ENCODE measurements at regions not wholly inside any gene's neighbourhood (a gene's known extent, or its start where the extent isn't known, plus 50 kb on each side); places are given as distances from the start of the nearest gene placed in this dataset.
A peak's percentile ranks its signal among the peaks of the same experiment; 100 is the strongest.
"Not testable (repeated sequence)": the region's sequence is repeated elsewhere in the genome, so short reads cannot be mapped to it uniquely, and the experiment has no call there.

DNA sequence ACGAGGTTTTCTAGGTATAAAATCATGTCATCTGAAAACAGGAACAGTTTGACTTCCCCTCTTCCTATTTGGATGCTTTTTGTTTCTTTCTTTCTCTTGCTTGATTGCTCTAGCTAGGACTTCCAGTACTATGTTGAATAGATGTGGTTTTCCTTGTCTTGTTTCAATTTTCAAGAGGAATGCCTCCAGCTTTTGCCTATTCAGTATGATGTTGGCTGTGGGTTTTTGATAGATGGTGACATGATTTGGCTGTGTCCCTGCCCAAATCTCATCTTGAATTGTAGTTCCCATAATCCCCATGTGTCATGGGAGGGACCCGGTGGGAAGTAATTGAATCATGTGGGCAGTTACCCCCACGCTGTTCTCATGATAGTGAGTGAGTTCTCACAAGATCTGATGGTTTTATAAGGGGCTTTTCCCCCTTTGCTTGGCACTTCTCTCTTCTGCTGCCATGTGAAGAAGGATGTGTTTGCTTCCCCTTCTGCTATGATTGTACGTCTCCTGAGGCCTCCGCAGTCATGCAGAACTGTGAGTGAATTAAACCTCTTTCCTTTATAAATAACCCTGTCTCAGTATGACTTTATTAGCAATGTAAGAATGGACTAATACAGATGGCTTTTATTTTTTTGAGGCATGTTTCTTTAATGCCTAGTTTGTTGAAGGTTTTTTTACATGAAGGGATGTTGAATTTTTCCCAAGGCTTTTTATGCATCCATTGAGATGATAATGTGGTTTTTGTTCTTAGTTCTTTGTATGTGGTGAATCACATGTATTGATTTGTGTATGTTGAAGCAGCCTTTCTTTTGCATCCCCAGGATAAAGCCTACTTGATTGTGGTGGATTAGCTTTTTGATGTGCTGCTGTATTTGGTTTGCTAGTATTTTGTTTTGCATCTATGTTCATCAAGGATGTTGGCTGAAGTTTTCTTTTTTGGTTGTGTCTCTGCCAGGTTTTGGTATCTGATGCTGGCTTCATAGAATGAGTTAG lies 239.1 kb downstream of the THBS2 start:
- no peak for DNase-seq (ENCODE audit: low spot score)

DNA sequence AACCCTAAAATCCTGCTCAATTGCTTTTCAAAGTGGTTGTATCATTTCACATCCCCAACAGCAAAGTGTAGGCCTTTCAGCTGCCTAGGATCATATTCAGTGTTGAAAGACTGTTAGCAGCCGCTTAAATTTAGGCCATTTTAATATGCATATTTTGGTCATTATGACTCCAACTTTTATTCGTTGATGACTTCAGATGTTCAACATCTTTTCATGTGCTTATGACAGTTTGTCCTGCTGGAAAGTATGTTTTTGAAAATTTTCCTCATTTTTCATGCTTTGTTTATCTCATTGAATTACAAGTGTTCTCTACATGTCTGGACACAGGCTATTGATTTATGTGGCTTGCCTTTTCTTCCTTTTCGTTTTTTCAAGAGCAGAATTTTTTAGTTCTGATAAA lies 244.0 kb downstream of the THBS2 start:
- DNase-seq (ENCODE audit: low spot score), result no peak

DNA sequence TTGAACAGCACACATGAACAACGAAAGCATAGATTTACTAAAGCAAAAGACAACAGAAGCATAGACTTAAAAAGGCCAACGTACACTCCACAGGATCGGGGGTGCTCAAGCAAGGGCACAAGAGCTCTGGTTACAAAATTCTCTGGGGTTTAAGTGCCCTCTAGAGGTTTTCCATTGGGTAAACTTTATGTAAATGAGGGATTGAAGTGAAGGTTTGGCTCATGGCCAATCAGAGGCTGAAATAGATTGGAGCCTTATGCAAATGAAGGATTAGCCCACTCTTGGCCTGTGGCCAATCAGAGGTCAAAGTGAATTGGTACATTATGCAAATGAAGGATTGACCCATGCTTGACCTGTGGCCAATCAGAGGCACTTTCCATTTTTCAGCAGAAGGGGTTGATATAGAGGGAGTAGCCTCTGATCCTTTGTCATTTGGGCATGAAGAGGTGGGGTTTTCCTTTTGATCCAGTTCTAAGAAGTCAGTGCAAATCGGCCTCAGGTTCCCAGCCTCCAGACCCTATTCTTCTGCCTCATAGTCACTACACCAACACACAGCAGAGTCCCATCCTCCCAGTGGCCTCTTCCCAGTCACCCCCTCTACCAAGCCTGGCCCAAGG lies 244.9 kb downstream of the THBS2 start:
- DNase-seq (ENCODE audit: low spot score), result peak; percentile 47

DNA sequence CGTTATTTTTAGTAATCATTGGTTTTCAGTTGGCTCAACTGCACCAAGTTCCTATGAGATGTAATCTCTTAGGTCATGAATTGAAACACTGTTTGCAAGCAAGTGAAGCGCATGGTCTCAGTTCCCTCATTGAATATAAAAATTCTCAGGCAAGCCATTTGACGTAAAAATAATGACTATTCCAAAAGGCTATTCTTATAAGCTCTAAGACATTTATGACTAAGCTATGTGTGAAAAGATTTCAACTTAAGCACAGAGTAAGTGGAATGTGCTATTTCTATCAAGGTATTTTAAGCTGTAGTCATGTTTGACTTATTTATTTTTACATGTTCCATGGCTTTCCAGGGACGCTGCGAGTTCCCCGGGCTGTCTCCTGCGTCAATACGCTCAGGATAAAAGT lies 248.5 kb downstream of the THBS2 start:
- no peak for DNase-seq (ENCODE audit: low spot score)

DNA sequence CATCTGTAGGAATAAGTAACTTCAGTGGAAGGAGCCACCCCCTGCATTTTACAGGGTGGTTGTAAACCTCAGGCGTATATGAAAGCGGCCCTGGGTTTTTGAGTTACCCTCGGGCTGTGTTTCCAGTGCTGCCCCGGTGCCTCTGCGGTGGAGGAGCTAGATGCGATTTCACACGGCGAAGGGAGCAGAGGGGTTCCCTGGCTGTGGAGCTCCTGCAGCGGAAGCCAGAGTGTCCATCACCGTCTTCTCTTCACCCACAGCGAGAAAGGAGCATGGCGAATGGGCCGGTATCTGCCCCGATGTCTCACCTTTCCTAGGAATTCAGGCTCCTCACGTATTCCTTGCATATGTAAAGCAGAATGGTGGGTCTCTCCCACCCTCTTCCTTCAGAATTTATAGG lies 253.6 kb downstream of the THBS2 start:
- no peak for DNase-seq (ENCODE audit: low spot score)

DNA sequence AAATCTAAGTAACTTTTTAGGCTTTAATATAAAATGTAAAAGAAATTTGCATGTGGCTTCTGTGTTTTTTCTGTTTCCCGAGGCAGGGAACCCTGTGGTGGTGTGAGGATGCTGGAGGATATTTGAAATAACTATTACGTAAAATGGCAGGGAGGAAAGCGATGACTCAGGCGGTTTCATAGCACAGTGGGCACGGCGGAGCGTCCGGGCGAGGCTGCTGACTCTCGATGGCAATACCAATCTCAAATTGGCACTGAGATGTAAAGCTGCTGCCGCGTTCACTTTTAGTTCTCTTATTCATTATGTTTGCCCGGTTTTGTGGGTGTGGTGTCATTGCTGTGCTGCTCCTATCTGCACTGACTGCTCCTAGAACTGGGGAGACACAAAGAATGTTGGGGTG lies 254.3 kb downstream of the THBS2 start:
- no peak for DNase-seq (ENCODE audit: low spot score)

DNA sequence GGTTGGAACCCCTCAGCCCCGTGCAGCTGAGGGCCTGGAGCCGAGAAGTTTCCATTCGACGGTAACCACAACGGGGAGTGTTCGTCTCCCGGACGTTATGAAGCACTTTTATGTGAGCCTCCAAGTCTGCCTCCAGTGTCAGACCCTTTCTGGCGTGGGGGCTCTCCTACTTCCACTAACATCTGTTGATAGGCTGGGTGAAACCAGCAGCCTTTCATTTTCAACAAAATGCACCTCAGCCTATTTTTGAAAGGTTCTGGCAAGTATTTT lies 257.4 kb downstream of the THBS2 start:
- DNase-seq (ENCODE audit: low spot score), result no peak

DNA sequence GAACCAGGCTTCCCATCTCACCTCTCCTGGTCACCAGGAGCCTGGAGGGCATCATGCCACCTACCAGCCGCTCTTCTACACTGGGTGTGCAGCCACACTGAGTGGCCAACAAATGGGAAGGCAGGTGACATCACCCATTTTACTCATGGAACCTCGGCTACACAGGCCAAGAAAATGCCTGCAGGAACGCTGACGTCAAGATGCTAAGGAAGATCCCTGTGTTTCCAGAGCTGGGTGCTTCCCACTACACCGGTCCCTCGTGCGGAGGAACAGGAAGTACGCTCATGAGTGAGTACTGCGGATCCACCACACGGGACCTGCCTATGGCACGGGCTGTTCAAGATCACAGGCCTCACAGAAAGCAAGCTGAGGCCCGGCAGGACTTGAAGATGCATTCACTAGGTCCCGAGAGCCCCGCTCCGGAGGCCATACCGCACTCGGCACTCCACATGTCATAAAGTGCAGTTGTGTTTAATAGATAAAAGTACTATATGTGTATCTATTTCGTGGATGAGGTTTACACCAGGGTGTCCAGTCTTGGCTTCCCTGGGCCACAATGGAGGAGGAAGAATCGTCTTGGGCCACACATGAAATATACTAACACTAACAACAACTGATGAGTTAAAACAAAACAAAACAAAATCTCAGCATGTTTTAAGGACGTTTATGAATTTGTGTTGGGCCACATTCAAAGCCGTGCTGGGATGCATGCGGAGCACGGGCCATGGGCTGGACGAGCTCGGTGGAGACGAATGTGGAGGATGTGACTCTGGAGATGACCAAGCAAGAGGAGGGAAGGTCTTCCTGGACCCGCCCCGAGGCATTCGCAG lies 257.9 kb downstream of the THBS2 start:
- no peak for DNase-seq (ENCODE audit: low spot score)

DNA sequence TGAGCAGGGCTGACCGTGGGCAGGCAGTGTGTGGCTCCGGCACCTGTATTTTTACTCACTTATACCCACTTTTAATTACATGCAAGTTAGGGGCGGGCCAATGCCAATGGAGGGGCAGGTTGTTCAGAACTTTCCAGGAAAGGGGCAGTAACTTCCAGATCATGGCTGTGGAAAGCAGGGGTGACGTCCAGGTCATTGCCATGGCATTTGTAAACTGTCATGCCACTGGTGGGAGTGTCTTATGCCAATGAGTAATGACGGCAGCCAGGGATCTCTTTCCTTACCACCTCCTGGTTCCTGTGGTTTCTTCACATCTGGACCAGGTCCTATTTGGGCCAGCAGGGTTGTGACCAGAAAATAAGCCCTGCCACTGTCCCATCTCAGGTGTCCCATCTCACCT lies 258.7 kb downstream of the THBS2 start:
- DNase-seq (ENCODE audit: low spot score), result no peak

DNA sequence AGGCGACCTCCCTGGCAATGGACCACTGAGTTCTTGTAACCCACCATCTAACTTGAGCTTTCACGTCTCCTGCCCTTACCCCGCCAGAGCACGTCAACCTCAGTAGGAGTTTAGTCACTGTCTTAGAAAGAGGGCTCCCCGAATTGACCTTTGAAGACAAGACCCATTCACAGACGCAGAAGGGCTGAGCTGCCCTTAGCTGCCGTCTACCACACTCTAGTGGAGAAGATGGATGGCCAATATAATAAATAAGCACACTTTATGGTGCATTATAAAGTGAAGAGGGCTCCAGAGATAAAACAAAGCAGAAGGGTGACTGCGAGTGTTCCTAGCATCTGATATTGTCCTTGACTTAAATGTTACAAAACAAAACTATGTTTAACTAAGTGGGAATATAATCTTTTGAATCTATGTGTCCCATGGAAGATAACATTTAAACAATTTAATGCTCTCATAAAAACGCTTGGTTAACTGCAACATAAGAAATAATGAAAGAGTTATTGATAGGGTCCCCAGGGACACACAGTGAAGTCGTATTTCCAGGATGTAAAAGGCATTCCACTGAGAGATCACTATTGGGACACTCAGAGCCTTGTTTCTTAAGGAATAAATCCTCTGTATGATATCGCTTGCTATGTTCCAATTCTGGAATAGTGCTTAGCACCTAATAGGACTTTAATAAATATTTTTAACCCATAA lies 261.1 kb downstream of the THBS2 start:
- no peak for DNase-seq (ENCODE audit: low spot score)

DNA sequence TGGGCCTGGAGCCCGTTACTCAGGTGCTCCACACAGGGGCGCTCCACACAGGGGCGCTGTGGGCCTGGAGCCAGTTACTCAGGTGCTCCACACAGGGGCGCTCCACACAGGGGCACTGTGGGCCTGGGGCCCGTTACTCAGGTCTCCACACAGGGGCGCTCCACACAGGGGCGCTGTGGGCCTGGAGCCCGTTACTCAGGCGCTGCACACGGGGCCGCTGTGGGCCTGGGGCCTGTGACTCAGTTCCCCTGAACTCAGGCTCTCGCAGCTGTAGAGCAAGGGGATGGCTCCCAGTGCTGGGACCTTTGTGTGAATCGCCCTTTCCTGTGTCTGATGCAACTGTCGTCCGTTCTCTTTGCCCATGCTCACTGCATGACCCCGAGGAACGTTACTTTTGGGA lies 262.0 kb downstream of the THBS2 start:
- not testable (repeated sequence) for DNase-seq (ENCODE audit: low spot score)

DNA sequence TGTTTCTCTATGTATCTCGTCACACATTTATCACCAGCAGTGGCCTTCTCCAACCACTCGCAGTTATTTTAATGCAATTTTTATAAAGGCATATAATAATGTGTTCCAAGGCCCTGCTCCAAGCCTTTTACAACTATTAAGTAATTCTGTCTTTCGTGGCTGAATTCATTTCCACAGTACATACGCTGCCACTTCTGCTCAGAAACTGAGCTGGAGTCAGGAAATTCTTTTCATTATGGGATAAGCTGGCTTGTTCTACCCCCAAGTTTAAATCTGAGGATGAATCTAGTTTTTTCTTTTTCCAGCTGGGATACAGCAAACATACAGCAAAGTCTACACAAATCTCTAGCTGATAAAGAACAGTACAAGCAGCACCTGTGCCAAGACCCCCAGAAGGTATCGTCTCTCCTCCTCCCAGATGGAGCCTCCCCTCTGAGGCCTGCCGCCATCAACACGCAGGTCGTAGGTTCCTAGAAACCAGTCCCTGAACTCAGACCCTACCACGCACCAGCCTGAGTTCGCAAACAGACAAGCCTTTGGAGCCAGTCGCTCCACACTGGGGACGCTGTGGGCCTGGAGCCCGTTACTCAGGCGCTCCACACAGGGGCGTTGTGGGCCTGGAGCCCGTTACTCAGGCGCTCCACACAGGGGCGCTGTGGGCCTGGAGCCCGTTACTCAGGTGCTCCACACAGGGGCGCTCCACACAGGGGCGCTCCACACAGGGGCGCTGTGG lies 263.5 kb downstream of the THBS2 start:
- DNase-seq (ENCODE audit: low spot score), result no peak

DNA sequence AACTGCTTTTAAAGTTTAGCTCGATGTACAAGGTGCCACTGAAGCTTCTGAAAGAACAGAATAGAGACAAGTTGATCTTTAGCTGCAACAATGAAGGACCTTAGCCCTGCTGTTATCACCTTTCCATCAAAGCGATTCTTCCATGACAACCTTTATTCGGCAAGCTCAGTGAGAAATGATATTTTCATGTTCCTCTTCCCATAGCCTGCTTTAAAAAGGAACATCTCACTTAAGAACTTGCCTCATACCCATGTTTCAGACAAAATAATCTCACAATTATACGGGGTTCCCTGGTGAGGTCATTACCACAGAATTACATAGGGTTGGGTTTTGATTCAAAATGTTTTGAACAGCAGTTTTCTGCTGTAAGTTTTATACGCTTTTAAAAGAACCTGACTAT lies 264.2 kb downstream of the THBS2 start:
- DNase-seq (ENCODE audit: low spot score), result no peak

DNA sequence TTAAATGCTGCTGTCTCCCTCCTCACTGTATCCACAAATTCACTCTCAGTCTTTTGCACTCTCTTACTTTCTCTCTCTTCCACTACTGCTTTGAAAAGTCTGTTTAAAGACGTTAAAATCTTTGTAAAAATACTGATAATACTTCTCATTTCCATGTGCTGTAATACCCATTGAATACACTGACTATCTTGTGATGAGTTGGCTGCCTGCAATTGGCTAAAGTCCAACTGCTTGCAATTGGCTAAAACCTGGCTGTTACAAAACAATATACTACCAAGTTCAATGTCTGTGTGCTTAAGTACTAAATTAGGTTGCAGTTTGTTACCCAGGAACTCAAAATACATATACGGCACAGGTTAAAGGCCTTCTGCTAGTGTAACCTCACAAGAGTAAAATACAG lies 264.8 kb downstream of the THBS2 start:
- DNase-seq (ENCODE audit: low spot score), result peak; percentile 9

DNA sequence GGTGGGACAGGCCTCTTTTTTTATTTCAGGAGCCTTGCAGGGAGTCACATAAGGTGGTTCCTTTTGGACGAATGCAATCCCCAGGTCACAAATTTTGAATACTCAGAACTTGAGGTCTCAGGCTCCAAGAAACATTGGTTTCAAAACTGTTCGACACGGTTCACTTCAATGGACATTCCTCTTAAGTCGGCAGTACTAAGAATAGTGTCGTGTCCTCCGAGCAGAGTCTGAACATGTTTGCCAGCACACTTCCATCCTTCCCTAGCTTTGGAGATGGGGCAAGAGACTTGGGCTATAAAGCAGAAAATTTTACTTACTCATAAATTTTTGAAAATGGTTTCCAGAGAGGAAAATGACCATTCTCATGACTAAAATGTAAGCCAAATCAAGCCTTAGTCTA lies 265.4 kb downstream of the THBS2 start:
- DNase-seq (ENCODE audit: low spot score), result no peak

DNA sequence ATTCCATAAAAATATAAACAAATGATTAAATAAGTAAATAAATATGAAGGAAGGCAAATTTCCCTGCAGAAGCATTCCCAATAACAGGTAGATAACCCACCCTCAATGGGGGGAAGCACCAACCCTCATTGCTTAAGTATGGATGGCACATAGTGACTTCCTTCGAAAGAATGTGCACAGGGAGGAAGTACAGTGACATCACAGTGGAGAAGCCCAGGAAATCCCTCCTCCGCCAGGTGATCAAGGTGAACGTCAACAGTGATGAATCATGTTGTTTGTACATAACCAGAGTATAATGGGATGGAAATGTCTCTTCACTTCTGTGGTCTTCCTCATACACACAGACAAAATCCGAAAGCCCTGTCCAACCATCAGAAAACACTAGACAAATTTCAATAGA lies 267.9 kb downstream of the THBS2 start:
- no peak for DNase-seq (ENCODE audit: low spot score)

DNA sequence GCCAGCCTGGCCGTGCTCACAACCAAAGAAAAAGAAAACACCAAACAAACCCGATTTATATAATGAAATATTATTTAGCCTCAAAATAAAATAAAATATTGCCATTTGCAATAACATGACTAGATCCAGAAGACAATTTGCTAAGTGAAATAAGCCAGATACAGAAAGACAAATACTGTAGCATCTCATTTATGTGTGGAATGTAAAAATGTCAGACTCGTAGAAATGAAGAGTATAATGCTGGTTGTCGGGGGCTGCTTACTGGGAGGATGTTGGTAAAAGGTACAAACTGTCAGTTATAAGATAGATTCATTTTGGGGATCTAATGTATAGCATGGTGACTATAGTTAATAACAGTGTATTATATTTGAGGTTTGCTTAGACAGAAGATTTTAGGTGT lies 269.7 kb downstream of the THBS2 start:
- DNase-seq (ENCODE audit: low spot score), result no peak

DNA sequence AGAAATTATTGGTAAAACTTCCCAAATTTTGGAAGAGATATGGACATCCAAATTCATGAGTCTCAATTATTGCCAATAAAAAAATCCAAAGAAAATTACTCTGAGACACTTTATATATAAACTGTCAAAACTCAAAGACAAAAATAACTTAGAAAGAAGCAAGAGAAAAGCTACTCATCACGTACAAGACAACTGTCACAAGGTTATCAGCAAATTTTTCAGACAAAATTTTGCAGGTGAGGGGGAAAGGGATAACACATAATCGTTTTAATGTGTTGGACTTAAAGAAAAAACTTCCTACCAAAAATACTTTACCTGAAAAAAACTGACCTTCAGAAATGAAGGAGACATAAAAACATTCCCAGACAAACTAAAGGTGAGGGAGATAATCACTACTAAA lies 272.5 kb downstream of the THBS2 start:
- DNase-seq (ENCODE audit: low spot score), result no peak

DNA sequence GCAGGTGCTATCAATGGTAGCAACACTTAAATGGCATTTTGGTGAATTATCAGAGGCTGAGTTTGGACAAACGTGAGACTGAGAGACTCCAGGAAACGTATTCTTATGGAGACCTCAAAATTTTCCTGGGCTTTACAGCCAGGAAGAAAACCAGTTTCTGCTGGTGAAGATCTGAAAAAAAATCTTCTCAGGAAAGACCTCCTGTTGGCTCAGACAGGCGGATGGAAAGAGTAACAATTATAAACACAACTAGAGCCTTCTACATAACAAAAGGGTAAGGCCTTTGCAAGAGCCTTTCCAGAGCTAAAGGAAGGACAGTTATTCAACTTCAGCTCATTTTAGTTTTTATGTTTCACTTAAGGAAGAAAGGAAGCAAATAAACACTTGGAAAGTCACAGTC lies 274.4 kb downstream of the THBS2 start:
- no peak for DNase-seq (ENCODE audit: low spot score)

DNA sequence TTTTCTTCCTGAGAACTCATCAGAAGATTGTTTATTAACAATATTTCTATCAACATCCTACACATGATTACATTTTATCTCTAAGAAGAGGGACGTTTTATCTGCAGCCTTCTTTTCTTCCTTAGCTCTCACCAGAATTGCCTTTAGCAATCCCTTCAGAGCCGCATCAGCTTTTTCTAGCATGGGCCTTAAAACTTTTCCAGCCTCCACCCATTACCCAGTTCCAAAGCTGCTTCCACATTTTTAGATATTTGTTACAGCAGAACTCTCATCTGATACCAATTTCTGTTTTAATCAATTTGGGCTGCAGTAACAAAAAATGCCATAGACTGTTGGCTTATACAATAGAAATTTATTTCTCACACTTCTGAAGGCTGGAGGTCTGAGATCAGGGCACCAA lies 281.5 kb downstream of the THBS2 start:
- no peak for DNase-seq (ENCODE audit: low spot score)

DNA sequence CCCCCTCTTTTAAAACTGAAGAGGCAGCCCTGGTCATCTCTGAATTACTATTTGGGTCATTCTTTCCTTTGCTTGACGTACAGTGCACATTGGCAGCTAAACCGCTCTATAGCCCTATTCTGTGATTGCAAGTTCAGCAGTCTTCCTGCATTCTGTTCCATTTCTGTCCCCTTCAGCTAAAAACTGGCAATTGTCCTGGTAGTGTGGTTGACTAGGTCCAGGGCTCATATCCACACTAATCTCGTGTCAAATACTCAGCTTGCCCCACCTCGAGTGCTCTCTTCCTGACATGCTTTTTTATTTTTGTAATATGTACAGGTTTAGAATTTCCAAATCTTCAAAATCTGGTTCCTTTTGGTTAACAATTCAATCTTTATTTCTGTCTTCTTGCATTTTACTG lies 282.1 kb downstream of the THBS2 start:
- no peak for DNase-seq (ENCODE audit: low spot score)

DNA sequence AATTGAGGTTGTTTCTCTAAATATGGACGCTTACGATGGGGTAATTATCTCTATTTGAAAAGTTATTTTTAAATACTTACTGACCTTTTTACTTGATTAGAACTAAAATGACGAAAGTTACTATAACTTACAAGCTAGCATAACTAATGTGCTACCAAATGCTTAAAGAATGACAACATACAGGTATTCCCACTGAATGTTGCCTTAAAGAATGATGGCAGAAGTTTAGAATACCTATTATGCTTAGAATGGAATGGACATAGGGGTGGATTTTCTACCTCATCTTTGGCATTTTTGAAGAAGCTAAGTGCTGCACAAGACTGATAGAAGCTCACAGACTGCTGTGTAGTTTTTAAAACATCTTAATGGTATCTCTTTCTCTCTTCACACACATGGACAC lies 284.8 kb downstream of the THBS2 start:
- DNase-seq (ENCODE audit: low spot score), result no peak

Measured in globus pallidus (tissue), 1 donor.